CD14-positive monocyte (primary cell): ENCODE measurements at regions not wholly inside any gene's neighbourhood (a gene's known extent, or its start where the extent isn't known, plus 50 kb on each side); places are given as distances from the start of the nearest gene placed in this dataset.

Source experiments
- DNase-seq, 3 donors: peaks; one replicate each; pipeline ENCODE4 v3.0.0-alpha.2; 2011 to 2022
- H2AFZ ChIP-seq: 2 replicates; pipeline ENCODE4 v1.6.0; 2012; ENCODE audit warnings: mild to moderate bottlenecking, low read depth, low read length, inconsistent platforms; ENCODE audit not compliant: insufficient read depth, poor library complexity, severe bottlenecking
- H3K27ac ChIP-seq, 2 donors: 1 replicate in 1 of 2; 2 replicates in 1 of 2; pipeline ENCODE4 v1.5.1; 2012 to 2013; ENCODE audit warnings: low read length in 2 of 2, control low read depth in 1 of 2, inconsistent platforms in 1 of 2, low read depth in 1 of 2, mild to moderate bottlenecking in 1 of 2
- H3K27me3 ChIP-seq, 2 donors: one replicate each; pipeline versions ENCODE4 v1.6.0 to v1.6.1; 2011 to 2013; ENCODE audit warnings: low read length in 2 of 2; ENCODE audit not compliant: control insufficient read depth in 2 of 2, insufficient read depth in 2 of 2
- H3K36me3 ChIP-seq, 2 donors: replicated peaks in 1 of 2; 1 replicate in 1 of 2; 2 replicates in 1 of 2; pipeline versions ENCODE4 v1.5.1 to v1.6.1; 2012 to 2013; ENCODE audit warnings: low read length in 2 of 2, control low read depth in 1 of 2, inconsistent platforms in 1 of 2, mild to moderate bottlenecking in 1 of 2; ENCODE audit not compliant: insufficient read depth in 2 of 2, control insufficient read depth in 1 of 2
- H3K4me1 ChIP-seq, 2 donors: 1 replicate in 1 of 2; 2 replicates in 1 of 2; pipeline versions ENCODE4 v1.5.1 to v1.6.1; 2012 to 2013; ENCODE audit warnings: low read length in 2 of 2, control low read depth in 1 of 2, inconsistent platforms in 1 of 2, mild to moderate bottlenecking in 1 of 2, moderate library complexity in 1 of 2; ENCODE audit not compliant: insufficient read depth in 2 of 2, control insufficient read depth in 1 of 2
- H3K4me2 ChIP-seq: replicated peaks from 2 replicates; pipeline ENCODE3; 2012; ENCODE audit warnings: low read length, moderate library complexity, mild to moderate bottlenecking; ENCODE audit not compliant: poor library complexity, severe bottlenecking; ENCODE audit errors: extremely low read depth
- H3K4me3 ChIP-seq, 3 experiments: fragments of 200-600 bp in 1 of 3; sonication (generic) in 1 of 3; replicated peaks in 1 of 3; 1 replicate in 2 of 3; 2 replicates in 1 of 3; pipeline ENCODE4 v1.5.1; 2011 to 2013; ENCODE audit warnings: low read length in 3 of 3, mild to moderate bottlenecking in 3 of 3, control low read depth in 2 of 3, low read depth in 2 of 3, inconsistent platforms in 1 of 3, moderate library complexity in 1 of 3
- H3K79me2 ChIP-seq: 2 replicates; pipeline ENCODE4 v1.6.0; 2012; ENCODE audit warnings: mild to moderate bottlenecking, control low read depth, inconsistent platforms, low read length, moderate library complexity; ENCODE audit not compliant: insufficient read depth
- H3K9ac ChIP-seq: 2 replicates; pipeline ENCODE4 v1.6.0; 2017; ENCODE audit warnings: low read length, mild to moderate bottlenecking; ENCODE audit not compliant: insufficient read depth, poor library complexity, severe bottlenecking
- H3K9me3 ChIP-seq, 2 donors: replicated peaks in 1 of 2; 1 replicate in 1 of 2; 2 replicates in 1 of 2; pipeline versions ENCODE4 v1.5.1 to v1.6.1; 2012 to 2013; ENCODE audit warnings: low read length in 2 of 2, control low read depth in 1 of 2; ENCODE audit not compliant: control insufficient read depth in 1 of 2, insufficient read depth in 1 of 2
- H4K20me1 ChIP-seq: 2 replicates; pipeline ENCODE4 v1.6.0; 2012; ENCODE audit warnings: mild to moderate bottlenecking, low read length, control low read depth, moderate library complexity; ENCODE audit not compliant: insufficient read depth
- H3K27ac Mint-ChIP-seq, 7 donors: one replicate each; pipeline ENCODE4 v1.8.0; 2020; ENCODE audit warnings: mild to moderate bottlenecking in 7 of 7, mixed read lengths in 7 of 7, moderate library complexity in 6 of 7, inconsistent platforms in 2 of 7
- H3K27me3 Mint-ChIP-seq, 3 donors: one replicate each; pipeline ENCODE4 v1.8.0; 2021 to 2022; ENCODE audit warnings: low read depth in 3 of 3, mild to moderate bottlenecking in 3 of 3, mixed read lengths in 3 of 3, moderate library complexity in 3 of 3, inconsistent platforms in 1 of 3
- H3K36me3 Mint-ChIP-seq, 2 donors: one replicate each; pipeline ENCODE4 v1.8.0; 2020; ENCODE audit warnings: mixed read lengths in 2 of 2, inconsistent platforms in 1 of 2, mild to moderate bottlenecking in 1 of 2
- H3K4me1 Mint-ChIP-seq: one replicate; pipeline ENCODE4 v1.8.0; 2020; ENCODE audit warnings: mild to moderate bottlenecking, mixed read lengths
- H3K4me3 Mint-ChIP-seq, 2 donors: one replicate each; pipeline ENCODE4 v1.8.0; 2020; ENCODE audit warnings: mild to moderate bottlenecking in 2 of 2, mixed read lengths in 2 of 2, moderate library complexity in 1 of 2
- H3K9me3 Mint-ChIP-seq, 7 donors: one replicate each; pipeline ENCODE4 v1.8.0; 2020 to 2022; ENCODE audit warnings: mixed read lengths in 7 of 7, mild to moderate bottlenecking in 6 of 7, moderate library complexity in 6 of 7, inconsistent platforms in 2 of 7
- CTCF ChIP-seq: fragments of 200-600 bp; IDR thresholded peaks from one replicate; pipeline ENCODE4 v1.8.0; 2022; ENCODE audit warnings: antibody characterized with exemption, mild to moderate bottlenecking
- WGBS: methylation state at CpG from one replicate; pipeline ENCODE4 v1.1.5; 2013; ENCODE audit warnings: missing lambda C conversion rate; ENCODE audit not compliant: insufficient coverage; 5-methylcytosine and 5-hydroxymethylcytosine counted together
- intact Hi-C, 2 donors: fragments of 100-400 bp; cut with micrococcal nuclease; formaldehyde crosslinking; loops; one replicate each; pipeline versions ENCODE4 v1.15.0 to v1.15.1; 2023

GRCh38 chr1:166470014-166470413, 303.2 kb upstream of the FAM78B start:
- no peak overlapping the region for H3K27ac Mint-ChIP-seq
- no peak overlapping the region for H3K4me2 ChIP-seq
- H3K4me1 Mint-ChIP-seq = no peaks in the 10 kb centered on the region
- H3K4me1 ChIP-seq = no peaks in the 10 kb centered on the region
- peaks cover 2 to 3% (median 3%) of the 10 kb centered on the region in 3 donors for H3K27me3 Mint-ChIP-seq
- no peaks in the 10 kb centered on the region for H3K79me2 ChIP-seq
- no peak overlapping the region for H3K27ac ChIP-seq
- peaks cover under 1 to 6% (median 3%) of the 10 kb centered on the region in 7 donors for H3K9me3 Mint-ChIP-seq
- no peak overlapping the region for H3K4me3 Mint-ChIP-seq
- no peak overlapping the region for H2AFZ ChIP-seq
- no peaks in the 10 kb centered on the region for H3K27me3 ChIP-seq
- H3K36me3 Mint-ChIP-seq = no peaks in the 10 kb centered on the region
- H3K36me3 ChIP-seq = no peaks in the 10 kb centered on the region
- no peak for TF ChIP-seq CTCF
- WGBS = no CpG with 5 or more reads among the region's 2 CpGs
- no peak for DNase-seq
- intact Hi-C loops = no loop called here
- no peak overlapping the region for H3K9ac ChIP-seq
- H3K4me3 ChIP-seq = no peak overlapping the region
- H3K9me3 ChIP-seq = no peaks in the 10 kb centered on the region
- no peaks in the 10 kb centered on the region for H4K20me1 ChIP-seq

- Mint-ChIP-seq H3K27me3 (peaks cover 2 to 3% (median 3%) of the 10 kb centered on the region in 3 donors), H3K9me3 (peaks cover 0 to 4% (median 2%) of the 10 kb centered on the region in 7 donors), H3K4me1 (no peaks in the 10 kb centered on the region), H3K27ac (no peak overlapping the region), H3K4me3 (no peak overlapping the region), H3K36me3 (no peaks in the 10 kb centered on the region)
- Histone ChIP-seq H3K27ac (no peak overlapping the region), H3K27me3 (no peaks in the 10 kb centered on the region), H3K9me3 (no peaks in the 10 kb centered on the region), H2AFZ (no peak overlapping the region), H3K79me2 (no peaks in the 10 kb centered on the region), H4K20me1 (no peaks in the 10 kb centered on the region), H3K4me3 (no peak overlapping the region), H3K36me3 (no peaks in the 10 kb centered on the region), H3K4me1 (no peaks in the 10 kb centered on the region), H3K4me2 (no peak overlapping the region), H3K9ac (no peak overlapping the region)
- no CpG with 5 or more reads among the region's 2 CpGs for WGBS
- no peak for DNase-seq
- intact Hi-C loops = no loop called here
- TF ChIP-seq CTCF = no peak
Measured at GRCh38 chr1:166470441-166470840, 303.6 kb upstream of the FAM78B start.
